ENCODE measurements at regions not wholly inside any gene's neighbourhood (a gene's known extent, or its start where the extent isn't known, plus 50 kb on each side); places are given as distances from the start of the nearest gene placed in this dataset.

DNA sequence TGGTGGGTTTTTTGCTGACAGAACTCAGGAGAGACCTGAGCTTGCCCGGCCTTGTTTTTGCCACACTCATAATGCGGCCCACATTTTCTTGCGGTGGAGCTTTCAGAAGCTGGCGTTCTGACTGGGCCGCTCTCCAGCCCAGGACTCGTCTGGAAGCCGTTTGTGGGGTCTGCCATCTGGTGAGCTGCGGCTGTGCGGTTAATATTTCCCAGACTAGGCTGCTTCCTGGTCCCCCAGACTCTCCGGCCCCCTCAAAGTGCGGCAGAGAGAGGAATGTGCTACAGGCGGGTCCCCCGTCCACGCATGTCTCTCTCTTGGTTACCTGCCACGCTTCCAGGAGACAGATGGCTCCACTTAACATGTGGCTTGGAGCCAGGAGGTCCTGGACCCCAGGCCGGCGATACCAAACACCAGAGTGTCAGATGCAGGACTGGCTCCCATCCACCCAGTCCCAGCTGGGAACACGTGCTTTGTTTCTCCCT, 128.9 kb upstream of the PMEPA1 start:
- Histone ChIP-seq H3K4me3 (no peak overlapping the region), H3K27ac (peak overlapping the region in 6 of 21 experiments; percentile 2 to 62 (median 36))

DNA sequence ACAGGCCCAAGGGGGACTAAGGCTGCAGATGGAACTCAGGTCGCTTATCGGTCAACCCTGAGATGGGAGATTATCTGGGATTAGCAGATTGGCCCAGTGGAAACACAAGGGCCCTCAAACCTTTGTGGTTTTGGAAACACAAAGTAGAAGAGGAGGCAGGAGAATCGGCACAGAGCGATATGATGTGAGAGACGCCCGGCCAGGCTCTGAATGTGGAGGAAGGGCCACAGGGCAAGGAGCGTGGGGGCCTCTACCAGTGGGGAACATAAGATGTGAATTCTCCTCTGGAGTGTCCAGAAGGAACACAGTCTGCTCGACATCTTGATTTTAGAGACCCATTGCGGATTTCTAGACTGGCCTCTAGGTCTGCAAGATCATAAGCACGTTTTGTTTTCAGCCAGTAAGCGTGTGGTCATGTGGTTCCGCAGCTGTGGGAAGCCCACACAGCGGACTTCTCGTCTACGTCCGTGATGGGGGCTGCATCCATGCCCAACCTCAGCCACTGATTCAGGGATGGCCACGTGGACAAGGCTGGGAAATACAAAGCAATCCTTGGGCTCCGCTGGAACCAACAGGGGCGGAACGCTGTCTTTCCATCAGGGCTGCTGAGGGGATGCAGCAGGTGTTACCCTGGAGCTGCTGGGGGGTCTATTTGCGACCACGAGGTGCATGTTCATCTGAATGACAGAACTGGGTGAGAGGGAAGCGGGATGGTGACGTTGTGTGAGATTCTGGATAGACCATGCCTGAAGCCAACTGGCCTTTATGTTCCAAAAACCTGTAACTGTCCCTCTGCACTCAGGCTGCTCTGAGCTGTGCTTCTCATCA, 127.6 kb upstream of the PMEPA1 start:
- Histone ChIP-seq H3K4me3 (no peak overlapping the region), H3K27ac (peak overlapping the region in 3 of 21 experiments; percentile 11 to 47 (median 43))

DNA sequence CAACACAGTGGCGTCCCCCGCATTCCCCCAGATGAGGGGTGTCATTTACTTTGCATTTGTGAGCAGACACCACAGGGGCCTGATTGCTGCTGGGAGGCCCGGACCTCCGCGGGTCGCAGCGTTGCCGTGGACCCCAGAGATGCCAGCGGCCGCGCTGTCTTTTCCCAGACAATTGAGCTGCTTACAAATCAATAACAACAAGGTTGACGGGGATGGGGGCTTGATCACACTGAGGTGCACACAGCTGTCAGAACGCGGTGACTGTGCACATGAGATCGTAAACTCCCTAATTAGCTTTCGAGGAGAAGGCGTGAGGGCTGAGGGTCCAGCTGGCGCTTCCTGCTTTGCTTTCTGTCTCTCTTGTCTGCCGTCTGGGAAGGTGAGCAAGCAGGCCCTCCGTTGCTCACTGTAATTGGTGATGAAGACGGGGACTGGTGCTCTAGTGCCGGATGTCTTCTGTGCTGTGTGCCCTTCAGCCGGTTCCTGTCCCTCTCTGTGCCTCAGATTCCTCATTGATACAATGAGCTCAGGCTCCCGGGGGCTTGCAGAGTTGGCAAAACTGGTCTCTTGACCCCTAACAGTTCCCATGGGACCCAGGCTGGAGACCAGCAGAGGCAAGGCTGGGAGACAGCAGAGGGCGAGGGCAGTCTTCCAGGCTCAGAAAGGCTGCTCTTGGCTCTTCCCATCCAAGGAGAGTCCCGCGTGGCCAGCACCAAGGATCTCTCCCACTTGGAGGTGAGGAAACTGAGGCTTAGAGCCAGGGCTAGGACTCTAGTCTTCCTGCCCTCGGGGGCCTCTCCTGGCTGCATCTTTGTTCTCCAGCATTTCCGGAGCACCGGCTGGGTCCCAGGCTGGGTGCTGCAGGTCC, 126.0 kb upstream of the PMEPA1 start:
- Histone ChIP-seq H3K27ac (no peak overlapping the region), H3K4me3 (no peak overlapping the region)

DNA sequence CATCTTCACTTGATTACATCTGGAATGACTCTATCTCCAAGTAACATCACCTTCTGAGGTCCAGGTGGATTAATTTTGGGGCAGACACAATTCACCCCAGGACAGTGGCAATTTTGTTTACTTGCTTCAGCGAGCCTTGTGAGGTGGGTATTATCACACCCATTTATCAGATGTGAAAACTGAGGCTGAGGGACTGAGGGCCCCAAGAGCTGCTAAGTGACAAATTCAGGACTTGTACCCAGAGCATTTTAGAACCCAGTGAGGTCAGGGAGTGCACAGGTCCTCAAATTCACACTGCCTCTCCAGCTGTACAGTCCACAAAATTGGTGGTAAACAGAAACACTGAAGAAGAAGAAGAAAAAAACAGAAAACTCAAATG, 125.2 kb upstream of the PMEPA1 start:
- no peak overlapping the region for H3K27ac ChIP-seq
- no peak overlapping the region for H3K4me3 ChIP-seq

DNA sequence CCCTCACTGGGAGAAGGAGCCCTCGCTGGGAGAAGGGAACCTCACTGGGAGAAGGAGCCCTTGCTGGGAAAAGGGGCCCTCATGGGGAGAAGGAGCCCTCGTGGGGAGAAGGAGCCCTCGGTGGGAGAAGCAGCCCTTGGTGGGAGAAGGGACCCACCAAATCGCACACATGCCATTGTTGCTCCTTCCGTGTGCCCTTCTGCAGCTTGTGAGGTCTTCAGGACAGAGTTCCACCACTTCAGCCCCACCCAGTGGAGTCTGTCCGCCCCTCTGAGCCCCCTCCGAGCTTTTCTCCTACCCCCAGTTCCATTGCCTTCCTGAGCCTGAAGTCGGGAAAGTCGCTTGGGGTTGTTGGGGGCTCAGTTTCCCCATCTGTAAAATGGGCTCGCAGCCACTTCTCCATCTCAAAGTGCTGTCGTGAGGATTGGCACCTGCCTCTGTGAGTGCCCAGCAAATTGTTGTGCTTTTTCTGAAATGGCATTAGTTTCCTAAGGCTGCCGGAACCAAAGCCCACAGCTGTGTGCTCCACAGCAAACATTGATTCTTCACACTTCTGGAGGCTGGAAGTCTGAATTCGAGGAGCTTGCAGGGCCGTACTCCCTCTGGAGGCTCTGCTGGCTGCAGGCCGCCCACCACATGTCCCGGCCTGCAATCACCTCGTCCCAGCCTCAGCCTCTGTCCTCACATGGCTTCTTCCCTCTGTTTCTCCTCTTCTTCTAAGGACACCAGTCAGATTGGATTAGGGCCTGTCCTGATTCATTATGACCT, 124.7 kb upstream of the PMEPA1 start:
- Histone ChIP-seq H3K4me3 (no peak overlapping the region), H3K27ac (no peak overlapping the region)

DNA sequence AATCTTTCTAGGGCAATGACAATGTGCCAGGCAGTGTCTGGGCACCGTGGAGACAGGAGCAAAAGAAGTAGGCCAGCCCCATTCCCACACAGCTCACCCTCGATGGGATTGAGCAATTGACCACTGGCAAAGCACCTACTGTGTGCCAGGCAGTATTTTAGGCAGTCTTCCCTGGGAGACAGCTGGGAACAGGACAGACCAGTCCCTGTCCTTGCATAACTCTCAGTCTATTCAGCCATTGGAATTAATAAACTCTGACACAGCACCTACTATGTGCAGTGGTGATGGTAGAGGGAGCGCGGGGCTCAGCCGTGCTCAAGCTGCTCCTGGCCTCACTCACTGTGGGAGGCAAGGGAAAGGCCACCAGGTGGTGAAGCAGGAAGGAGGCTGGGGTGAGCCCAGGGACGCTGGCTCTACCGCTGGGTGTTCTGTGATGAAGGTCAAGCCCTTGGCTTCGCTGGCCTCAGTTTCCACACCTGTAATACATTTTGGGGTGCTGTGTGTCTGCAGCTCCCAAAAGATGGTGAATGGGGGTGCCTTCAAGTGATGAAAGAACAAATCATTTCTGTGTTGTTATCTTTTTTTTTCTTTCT, 122.3 kb upstream of the PMEPA1 start:
- H3K4me3 ChIP-seq: no peak overlapping the region
- H3K27ac ChIP-seq: no peak overlapping the region

DNA sequence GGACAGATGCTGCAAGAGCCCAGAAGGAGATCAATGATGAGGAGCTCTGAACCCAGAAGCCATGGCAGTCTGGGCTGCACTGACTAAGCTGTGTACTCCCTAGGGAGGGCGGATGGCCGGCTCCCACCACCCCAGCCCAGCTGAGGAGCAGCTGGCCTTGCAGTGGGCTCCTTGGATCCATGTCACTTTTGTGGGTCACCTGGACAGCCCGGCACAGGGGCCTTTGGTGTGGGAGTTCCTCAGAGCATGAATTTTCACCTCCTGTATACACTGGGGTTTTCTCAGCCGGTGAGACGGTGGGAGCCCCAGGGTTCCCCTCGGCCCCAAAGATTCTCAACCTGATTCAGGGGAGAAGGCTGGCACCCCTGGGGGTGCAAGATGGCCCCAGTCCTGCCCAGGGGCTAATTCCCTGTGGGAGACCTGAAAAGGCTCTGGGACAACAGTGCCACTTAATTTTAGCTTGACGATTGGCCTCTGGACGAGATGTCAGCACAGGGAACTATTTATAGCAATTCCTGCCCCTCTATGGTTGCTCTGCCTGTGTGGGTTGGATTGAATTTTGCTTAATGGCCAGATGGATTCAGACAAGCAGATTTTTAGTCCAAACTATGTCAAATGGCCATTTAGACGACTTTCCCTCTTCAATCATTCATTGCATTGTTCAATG, 121.6 kb upstream of the PMEPA1 start:
- no peak overlapping the region for H3K4me3 ChIP-seq
- no peak overlapping the region for H3K27ac ChIP-seq

DNA sequence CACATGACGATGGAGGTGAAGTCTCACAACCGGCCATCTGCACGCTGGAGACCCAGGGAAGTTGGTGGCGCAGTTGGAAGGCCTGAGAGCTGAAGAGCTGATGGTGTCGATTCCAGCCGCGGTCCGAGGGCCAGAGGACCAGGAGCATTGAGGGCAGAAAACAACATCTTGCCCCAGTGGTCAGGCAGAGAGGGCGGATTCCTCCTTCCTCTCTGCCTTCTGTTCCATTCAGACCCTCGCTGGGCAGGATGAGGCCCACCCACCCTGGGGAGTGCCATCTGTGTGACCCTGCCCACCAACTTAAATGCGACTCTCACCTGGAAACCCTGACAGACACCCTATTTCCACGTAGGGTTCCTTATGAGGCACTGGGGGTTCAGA, 120.7 kb upstream of the PMEPA1 start:
- H3K27ac ChIP-seq: no peak overlapping the region

DNA sequence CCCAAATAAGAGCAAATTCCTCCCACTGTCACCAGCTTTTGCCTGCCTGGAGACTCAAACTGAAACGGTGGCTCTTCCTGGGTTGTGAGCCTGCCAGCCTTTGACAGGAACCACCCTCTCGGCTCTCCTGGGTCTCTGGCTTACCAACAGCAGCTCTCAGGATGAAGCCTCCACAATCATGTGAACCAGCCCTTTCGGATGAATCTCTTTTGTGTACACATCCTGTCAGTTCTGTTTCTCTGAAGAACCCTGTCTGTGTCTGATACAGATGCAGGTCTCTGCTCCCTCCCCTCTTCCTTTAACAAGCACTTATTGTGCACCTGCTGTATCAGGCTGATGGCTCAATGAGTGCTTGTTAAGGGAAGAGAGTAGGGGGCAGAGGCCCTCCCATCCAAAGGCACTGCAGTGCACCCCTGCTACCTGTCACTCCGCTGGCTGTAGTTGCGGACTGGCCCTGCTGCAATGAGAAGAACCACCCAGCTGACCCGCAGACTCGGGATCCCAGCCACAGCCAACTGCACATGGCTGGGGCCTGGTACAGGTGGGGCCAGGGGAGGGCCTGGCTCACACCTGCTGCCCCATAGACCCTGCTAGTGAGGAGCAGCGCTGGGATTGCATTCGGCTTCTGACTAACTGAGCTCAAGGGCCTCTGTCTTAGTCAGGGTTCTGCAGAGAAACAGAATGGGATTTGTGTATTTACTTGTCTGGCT, 120.1 kb upstream of the PMEPA1 start:
- H3K4me3 ChIP-seq: no peak overlapping the region

More for the DNA sequence above, 120.7 kb upstream of the PMEPA1 start:
- no peak overlapping the region for H3K4me3 ChIP-seq

DNA sequence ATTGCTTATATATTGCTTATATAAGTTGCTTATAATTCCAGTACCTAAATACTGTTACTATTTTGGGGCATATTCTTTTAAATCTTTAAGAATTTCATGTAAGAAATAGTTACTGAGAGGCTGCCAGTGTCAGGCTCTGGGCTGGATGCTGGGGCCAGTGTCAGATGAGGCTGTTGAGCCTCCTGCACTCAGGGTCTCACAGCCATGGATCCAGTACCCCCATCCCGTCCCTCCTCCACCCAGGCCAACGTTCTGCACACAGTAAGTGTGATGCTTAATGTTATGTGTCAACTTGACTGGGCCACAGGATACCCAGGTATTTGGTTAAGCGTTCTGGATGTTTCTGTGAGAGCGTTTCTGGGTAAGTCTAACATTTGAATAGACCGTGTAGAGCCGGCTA, 119.5 kb upstream of the PMEPA1 start:
- no peak overlapping the region for H3K27ac ChIP-seq

More for the DNA sequence above, 120.1 kb upstream of the PMEPA1 start:
- no peak overlapping the region for H3K27ac ChIP-seq

DNA sequence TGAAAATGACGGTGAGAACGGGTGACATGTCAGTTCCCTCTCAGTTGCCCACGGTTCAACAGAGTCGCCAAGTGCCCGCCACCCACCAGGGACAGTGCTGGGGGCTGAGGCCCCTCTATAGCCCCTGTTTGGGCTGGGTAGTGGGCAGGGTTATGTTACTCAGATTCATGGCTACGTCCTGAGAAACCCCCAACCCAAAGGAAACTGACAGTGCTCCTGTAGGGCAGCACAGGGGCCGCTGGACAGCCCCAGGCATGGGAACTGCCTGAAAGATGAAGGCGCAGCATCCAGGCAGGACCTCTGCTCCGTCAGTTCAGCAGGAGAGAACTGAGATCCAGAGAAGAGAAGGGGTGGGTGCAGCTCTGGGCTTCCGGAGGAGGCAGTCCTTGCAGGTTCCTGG, 118.9 kb upstream of the PMEPA1 start:
- H3K27ac ChIP-seq: no peak overlapping the region
- H3K4me3 ChIP-seq: no peak overlapping the region

More for the DNA sequence above, 119.5 kb upstream of the PMEPA1 start:
- no peak overlapping the region for H3K4me3 ChIP-seq

DNA sequence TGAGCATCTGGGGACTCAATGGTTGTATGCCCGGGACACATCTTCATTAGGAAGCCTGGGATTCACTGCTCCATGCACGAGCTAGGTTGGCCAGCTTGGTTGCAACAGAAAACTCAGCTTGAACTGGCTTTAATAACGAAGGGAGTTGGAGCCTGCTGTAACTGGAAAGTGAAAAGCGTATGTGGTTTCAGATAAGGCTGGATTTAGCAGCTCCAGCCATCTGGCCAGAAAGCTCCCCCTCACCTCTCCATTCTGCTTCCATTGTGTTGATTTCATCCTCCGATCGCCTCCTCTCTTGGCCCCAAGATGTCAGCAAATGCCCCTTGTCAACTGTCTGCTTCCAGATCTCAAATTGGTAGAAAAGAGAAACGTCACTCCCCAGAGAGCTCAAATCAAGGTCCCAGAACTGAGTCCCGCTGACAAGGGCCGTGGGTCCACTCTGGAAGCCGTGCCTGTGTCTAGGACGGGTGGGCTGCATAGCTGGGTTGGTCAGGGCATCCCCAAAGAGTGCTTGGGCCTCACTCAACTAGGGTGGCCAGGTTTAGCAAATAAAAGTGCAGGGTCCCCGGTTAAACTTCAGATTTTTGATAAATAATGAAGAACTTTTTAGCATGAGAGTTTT, 117.0 kb upstream of the PMEPA1 start:
- H3K4me3 ChIP-seq: no peak overlapping the region
- peak overlapping the region in 1 of 21 experiments; percentile 49 for H3K27ac ChIP-seq

DNA sequence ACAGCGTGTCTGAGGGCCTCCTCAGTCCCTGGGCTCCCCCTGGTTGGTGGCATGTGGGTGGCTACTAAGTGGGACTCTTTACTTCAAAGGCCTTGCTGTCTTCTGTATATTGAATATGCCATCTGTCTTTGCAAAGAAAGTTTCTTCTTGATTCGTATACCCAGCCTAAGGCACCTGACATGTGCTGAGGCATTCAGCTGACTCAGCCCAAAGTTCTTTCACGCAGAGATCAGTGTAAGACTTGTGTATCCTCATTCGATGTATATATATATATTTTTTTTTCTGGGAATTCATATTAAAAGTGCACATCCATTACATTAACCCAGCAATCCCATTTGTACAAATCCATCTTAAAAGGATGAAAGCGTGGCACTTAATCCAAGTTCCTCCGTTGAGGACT, 115.1 kb upstream of the PMEPA1 start:
- Histone ChIP-seq H3K27ac (no peak overlapping the region), H3K4me3 (no peak overlapping the region)

DNA sequence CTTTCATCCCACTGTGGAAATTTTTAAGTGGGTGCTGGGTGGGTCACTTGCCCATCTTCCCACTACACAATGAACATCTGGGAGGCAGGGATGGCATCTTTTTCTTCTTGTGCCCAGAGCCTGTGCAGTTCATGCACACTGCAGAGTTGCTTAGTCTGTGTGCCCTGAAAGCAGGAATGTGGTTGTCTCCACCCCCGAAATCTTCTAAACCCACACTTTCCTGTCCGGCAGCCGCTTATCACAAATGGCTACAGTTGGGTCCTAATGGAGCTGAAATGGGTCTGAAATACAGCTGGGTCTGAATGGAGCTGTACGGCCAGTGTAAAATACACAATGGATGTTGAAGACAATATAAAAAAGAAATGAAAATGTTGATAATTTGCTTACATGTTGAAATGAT, 112.1 kb upstream of the PMEPA1 start:
- Histone ChIP-seq H3K4me3 (no peak overlapping the region), H3K27ac (no peak overlapping the region)

DNA sequence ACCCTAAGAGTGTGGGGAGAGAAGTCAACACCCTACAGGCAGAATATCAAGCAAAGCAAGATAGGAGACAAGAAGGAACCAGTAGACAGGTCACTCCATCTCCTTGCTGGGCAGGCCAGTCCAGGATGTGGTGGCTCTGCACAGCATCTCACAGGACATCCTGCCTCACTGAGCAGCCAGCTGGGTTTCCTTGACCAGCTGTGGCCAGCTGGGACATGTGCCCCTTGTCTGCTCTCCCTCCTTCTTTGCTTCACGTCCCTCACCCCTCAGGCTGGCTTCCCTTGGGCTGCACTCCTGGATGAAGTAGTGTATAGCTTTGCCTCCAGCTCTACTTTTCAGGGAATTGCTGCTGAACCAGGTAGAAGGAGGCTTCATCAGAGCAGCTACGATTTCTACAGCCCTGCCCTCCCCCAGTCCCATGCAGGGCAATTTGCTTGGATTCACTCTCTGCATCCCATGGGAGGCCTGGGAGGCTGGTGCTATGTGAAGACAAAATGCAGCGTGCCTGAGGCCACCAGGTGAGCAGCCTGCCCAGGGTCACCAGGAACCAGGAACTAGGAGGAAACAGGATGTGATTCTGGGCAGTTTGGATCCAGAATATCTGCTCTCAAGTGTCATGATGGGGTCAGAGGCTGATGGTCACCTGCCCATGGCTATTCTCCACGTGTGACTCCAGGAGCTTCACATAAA, 110.0 kb upstream of the PMEPA1 start:
- no peak overlapping the region for H3K27ac ChIP-seq

DNA sequence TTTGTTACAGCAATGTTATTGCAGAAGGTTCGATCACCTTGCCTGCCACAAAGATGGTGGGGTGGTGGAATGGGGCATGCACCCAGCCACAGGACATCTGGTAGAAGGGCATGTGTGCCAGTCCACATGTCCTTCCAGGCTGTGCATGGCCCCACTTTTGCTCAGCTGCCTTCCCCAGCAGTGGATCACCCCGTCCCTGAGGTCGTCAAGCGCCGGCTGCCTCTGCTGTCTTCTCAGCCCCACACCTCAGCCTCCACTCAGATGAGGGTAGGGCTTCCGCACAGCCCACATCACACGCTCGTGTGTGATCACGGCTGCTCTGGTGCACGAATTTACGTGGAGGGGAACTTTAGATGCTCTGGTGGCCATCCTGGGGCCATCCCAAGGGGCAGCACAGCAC, 109.5 kb upstream of the PMEPA1 start:
- H3K4me3 ChIP-seq: no peak overlapping the region

More for the DNA sequence above, 110.0 kb upstream of the PMEPA1 start:
- H3K4me3 ChIP-seq: no peak overlapping the region

DNA sequence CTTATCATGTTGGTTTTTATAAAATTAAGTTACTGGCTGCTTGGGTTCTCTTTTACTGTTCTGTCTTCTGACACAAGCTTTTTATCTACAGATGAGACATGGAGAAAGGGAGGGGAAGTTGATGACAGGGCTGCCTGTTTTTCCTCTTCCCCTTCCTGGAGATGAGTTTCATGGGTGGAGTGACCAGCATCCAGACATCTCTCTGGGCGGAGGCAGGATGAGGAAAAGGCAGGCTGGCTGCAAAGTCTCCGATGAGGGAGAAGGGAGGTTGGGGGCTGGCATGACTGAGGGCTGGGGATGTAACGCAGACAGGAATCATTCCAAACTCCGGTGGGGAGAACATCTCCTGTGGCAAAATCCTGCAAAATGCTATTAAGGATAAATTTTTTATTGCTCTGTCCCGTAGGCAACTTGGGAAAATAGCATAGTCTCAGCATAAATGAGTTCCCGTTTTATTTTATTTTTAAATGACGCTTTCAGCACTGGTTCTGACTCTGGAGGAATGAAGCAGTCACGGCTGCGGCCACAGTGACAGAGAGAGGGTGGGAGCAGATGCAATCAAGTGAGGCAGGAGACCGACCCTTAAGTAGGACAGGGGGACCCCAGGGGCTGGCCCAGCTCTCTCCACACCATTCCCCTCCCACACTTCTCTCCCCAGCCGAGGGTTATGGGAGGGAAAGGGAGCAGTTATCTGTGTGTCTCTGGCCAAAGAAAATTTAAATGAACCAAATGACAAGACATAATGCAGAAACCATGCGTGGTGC, 108.8 kb upstream of the PMEPA1 start:
- no peak overlapping the region for H3K27ac ChIP-seq

More for the DNA sequence above, 109.5 kb upstream of the PMEPA1 start:
- H3K27ac ChIP-seq: no peak overlapping the region

More for the DNA sequence above, 108.8 kb upstream of the PMEPA1 start:
- no peak overlapping the region for H3K4me3 ChIP-seq
